ENCODE measurements at regions not wholly inside any gene's neighbourhood (a gene's known extent, or its start where the extent isn't known, plus 50 kb on each side); places are given as distances from the start of the nearest gene placed in this dataset.

DNA sequence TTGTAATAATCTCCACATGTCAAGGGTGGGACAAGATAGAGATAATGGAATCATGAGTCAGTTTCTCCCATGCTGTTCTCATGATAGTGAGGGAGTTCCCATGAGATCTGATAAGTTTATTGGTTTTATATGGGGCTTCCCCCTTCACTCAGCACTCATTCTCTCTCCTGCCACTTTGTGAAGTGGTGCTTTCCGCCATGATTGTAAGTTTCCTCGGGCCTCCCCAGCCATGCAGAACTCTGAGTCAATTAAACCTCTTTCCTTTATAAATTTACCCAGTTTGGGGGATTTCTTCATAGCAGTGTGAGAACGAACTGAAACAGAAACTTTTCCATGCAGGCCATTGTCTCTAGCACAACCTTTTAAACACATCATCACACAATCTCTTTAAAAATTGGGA, 221.5 kb upstream of the BRINP3 start:
- TF ChIP-seq EZH2phosphoT487 (IDR thresholded peaks at IDR 0.05; ENCODE audit: low read depth) (no peak), CTCF (IDR thresholded peaks at IDR 0.05; ENCODE audit: low read depth, low read length) (no peak)
